Small intestine (tissue), 7 donors: ENCODE measurements at regions not wholly inside any gene's neighbourhood (a gene's known extent, or its start where the extent isn't known, plus 50 kb on each side); places are given as distances from the start of the nearest gene placed in this dataset.

Source experiments
- DNase-seq, 2 donors: peaks; one replicate each; pipeline versions ENCODE4 v3.0.0 to v3.0.0-alpha.2; 2013
- FAIRE-seq: peaks from 2 replicates; lab custom pipeline; 2012; peaks lifted over from hg19 to GRCh38; lab: Jason Lieb, UNC
- H3K27ac ChIP-seq, 3 donors: one replicate each; pipeline ENCODE4 v1.5.1; 2013; ENCODE audit warnings: low read length in 2 of 3, mild to moderate bottlenecking in 2 of 3, control low read depth in 1 of 3, inconsistent platforms in 1 of 3, low read depth in 1 of 3, moderate library complexity in 1 of 3
- H3K27me3 ChIP-seq, 3 donors: one replicate each; pipeline ENCODE4 v1.6.1; 2013; ENCODE audit warnings: low read length in 3 of 3, inconsistent platforms in 1 of 3; ENCODE audit not compliant: control insufficient read depth in 3 of 3, insufficient read depth in 3 of 3
- H3K36me3 ChIP-seq, 3 donors: one replicate each; pipeline ENCODE4 v1.6.1; 2013; ENCODE audit warnings: low read length in 3 of 3, inconsistent platforms in 1 of 3, low read depth in 1 of 3, mild to moderate bottlenecking in 1 of 3, moderate library complexity in 1 of 3; ENCODE audit not compliant: control insufficient read depth in 3 of 3, insufficient read depth in 2 of 3
- H3K4me1 ChIP-seq, 3 donors: one replicate each; pipeline ENCODE4 v1.6.1; 2013; ENCODE audit warnings: low read length in 2 of 3, inconsistent platforms in 1 of 3, low read depth in 1 of 3, mild to moderate bottlenecking in 1 of 3, moderate library complexity in 1 of 3; ENCODE audit not compliant: control insufficient read depth in 3 of 3, insufficient read depth in 2 of 3
- H3K4me3 ChIP-seq, 3 donors: one replicate each; pipeline ENCODE4 v1.5.1; 2013; ENCODE audit warnings: low read length in 3 of 3, control low read depth in 1 of 3, inconsistent platforms in 1 of 3, low read depth in 1 of 3, mild to moderate bottlenecking in 1 of 3, moderate library complexity in 1 of 3
- H3K9me3 ChIP-seq, 2 donors: one replicate each; pipeline ENCODE4 v1.6.1; 2013; ENCODE audit warnings: low read depth in 1 of 2, low read length in 1 of 2; ENCODE audit not compliant: control insufficient read depth in 2 of 2, insufficient read depth in 1 of 2
- WGBS, 3 donors: extraction: QIAGEN DNeasy Blood & Tissue Kit; methylation state at CpG; one replicate each; pipeline ENCODE4 v1.1.7; 2013; 5-methylcytosine and 5-hydroxymethylcytosine counted together
- donor health status: healthy with polysubstance abuse.
- donor health status: control.
- donor health status: control.
- donor health status: Bipolar disorder and iron deficiency.
- donor health status: healthy.

GRCh38 chr4:4779486-4779885 is 80.0 kb upstream of the MSX1 start:
- no peak for DNase-seq
- WGBS, 3 donors = 84 to 86% (median 85%) methylated on average over 8 of the region's 8 CpGs

GRCh38 chr4:4779054-4779453 is 80.4 kb upstream of the MSX1 start:
- WGBS, 3 donors = 85 to 98% (median 90%) methylated on average over 2 of the region's 2 CpGs
- Histone ChIP-seq H3K9me3 (peaks cover 0 to 6% of the 10 kb centered on the region in 2 donors), H3K27ac (no peak overlapping the region), H3K4me1 (no peaks in the 10 kb centered on the region), H3K4me3 (no peak overlapping the region), H3K36me3 (no peaks in the 10 kb centered on the region), H3K27me3 (no peaks in the 10 kb centered on the region)
- no peak for DNase-seq
- FAIRE-seq = no peak

More at GRCh38 chr4:4779486-4779885, 80.0 kb upstream of the MSX1 start:
- H3K27me3 ChIP-seq = no peaks in the 10 kb centered on the region
- H3K9me3 ChIP-seq = peaks cover 0 to 6% of the 10 kb centered on the region in 2 donors
- H3K4me3 ChIP-seq = no peak overlapping the region
- H3K4me1 ChIP-seq = no peaks in the 10 kb centered on the region
- no peaks in the 10 kb centered on the region for H3K36me3 ChIP-seq
- H3K27ac ChIP-seq = no peak overlapping the region
- no peak for FAIRE-seq

GRCh38 chr4:4778554-4778953 is 80.9 kb upstream of the MSX1 start:
- Histone ChIP-seq H3K4me1 (no peaks in the 10 kb centered on the region), H3K27me3 (no peaks in the 10 kb centered on the region), H3K36me3 (no peaks in the 10 kb centered on the region), H3K9me3 (peaks cover 0 to 6% of the 10 kb centered on the region in 2 donors), H3K27ac (no peak overlapping the region), H3K4me3 (no peak overlapping the region)
- FAIRE-seq (no peak), DNase-seq (no peak)
- WGBS, 3 donors = 71 to 82% (median 73%) methylated on average over 4 of the region's 4 CpGs

- DNase-seq = no peak
- no peaks in the 10 kb centered on the region for H3K4me1 ChIP-seq
- no peak overlapping the region for H3K4me3 ChIP-seq
- no peak overlapping the region for H3K27ac ChIP-seq
- H3K9me3 ChIP-seq = peaks cover 0 to 6% of the 10 kb centered on the region in 2 donors
- 91 to 93% (median 92%) methylated on average over 7 of the region's 7 CpGs for WGBS, 3 donors
- H3K36me3 ChIP-seq = no peaks in the 10 kb centered on the region
- no peak for FAIRE-seq
- H3K27me3 ChIP-seq = no peaks in the 10 kb centered on the region
These were observed 82.5 kb upstream of the MSX1 start for GRCh38 chr4:4776934-4777333.

- Histone ChIP-seq H3K27me3 (no peaks in the 10 kb centered on the region), H3K4me1 (no peaks in the 10 kb centered on the region), H3K36me3 (no peaks in the 10 kb centered on the region), H3K9me3 (peaks cover 0 to under 1% of the 10 kb centered on the region in 2 donors), H3K27ac (no peak overlapping the region), H3K4me3 (no peak overlapping the region)
- no peak for DNase-seq
- FAIRE-seq = no peak
- WGBS, 3 donors = 67 to 77% (median 70%) methylated on average over 9 of the region's 9 CpGs
These were observed 83.1 kb upstream of the MSX1 start for GRCh38 chr4:4776335-4776734.

- Histone ChIP-seq H3K4me3 (no peak overlapping the region), H3K27ac (no peak overlapping the region), H3K36me3 (no peaks in the 10 kb centered on the region), H3K4me1 (no peaks in the 10 kb centered on the region), H3K27me3 (no peaks in the 10 kb centered on the region), H3K9me3 (no peaks in the 10 kb centered on the region)
- DNase-seq (no peak), FAIRE-seq (no peak)
- WGBS, 3 donors = 75 to 86% (median 81%) methylated on average over 10 of the region's 10 CpGs
These were observed 83.9 kb upstream of the MSX1 start for GRCh38 chr4:4775493-4776004.

- FAIRE-seq (no peak), DNase-seq (no peak)
- Histone ChIP-seq H3K36me3 (no peaks in the 10 kb centered on the region), H3K27me3 (no peaks in the 10 kb centered on the region), H3K4me3 (no peak overlapping the region), H3K9me3 (no peaks in the 10 kb centered on the region), H3K4me1 (no peaks in the 10 kb centered on the region), H3K27ac (no peak overlapping the region)
- WGBS, 3 donors = 71 to 90% (median 85%) methylated on average over 6 of the region's 6 CpGs
These were observed 86.9 kb upstream of the MSX1 start for GRCh38 chr4:4772534-4772933.

GRCh38 chr4:4771160-4771559 is 88.3 kb upstream of the MSX1 start:
- DNase-seq (no peak), FAIRE-seq (no peak)
- Histone ChIP-seq H3K4me1 (no peaks in the 10 kb centered on the region), H3K27ac (no peak overlapping the region), H3K27me3 (no peaks in the 10 kb centered on the region), H3K4me3 (no peak overlapping the region), H3K9me3 (peaks cover 0 to 2% of the 10 kb centered on the region in 2 donors), H3K36me3 (no peaks in the 10 kb centered on the region)
- WGBS, 3 donors = 75 to 80% (median 77%) methylated on average over 5 of the region's 5 CpGs

- WGBS, 3 donors = 83 to 93% (median 89%) methylated on average over 8 of the region's 8 CpGs
- no peak for FAIRE-seq
- Histone ChIP-seq H3K36me3 (no peaks in the 10 kb centered on the region), H3K4me1 (no peaks in the 10 kb centered on the region), H3K27me3 (no peaks in the 10 kb centered on the region), H3K4me3 (no peak overlapping the region), H3K27ac (no peak overlapping the region), H3K9me3 (peaks cover 0 to 2% of the 10 kb centered on the region in 2 donors)
- no peak for DNase-seq
These were observed 88.9 kb upstream of the MSX1 start for GRCh38 chr4:4770610-4771009.
